ENCODE measurements at regions not wholly inside any gene's neighbourhood (a gene's known extent, or its start where the extent isn't known, plus 50 kb on each side); places are given as distances from the start of the nearest gene placed in this dataset.

GRCh38 chr7:65475734-65476319 lies 102.2 kb downstream of the ZNF92 start (continued):
- TF ChIP-seq, protein P1, sequence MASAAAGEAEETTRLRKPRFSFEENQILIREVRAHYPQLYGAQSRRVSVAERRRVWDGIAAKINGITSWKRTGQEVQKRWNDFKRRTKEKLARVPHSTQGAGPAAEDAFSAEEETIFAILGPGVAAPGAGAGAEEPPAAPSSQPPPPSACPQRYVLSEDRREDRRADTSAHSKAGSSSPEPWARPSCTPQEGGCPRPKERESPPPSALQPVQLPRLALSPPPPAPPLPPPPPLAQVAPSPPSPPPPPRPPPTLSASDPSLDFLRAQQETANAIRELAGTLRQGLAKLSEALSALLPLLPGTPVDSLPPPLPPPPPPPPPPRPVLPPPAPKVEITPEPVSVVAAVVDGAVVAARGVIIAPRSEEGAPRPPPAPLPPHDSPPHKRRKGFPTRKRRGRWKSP (CRISPR knock-in tag; IDR thresholded peaks at IDR 0.05): peak; percentile 65; the same call in 1 of the 2 replicates
- no peak for TF ChIP-seq GZF1 (CRISPR knock-in tag; IDR thresholded peaks at IDR 0.05)
- TF ChIP-seq FOXM1 (CRISPR knock-in tag; IDR thresholded peaks at IDR 0.05): no peak
- peak; percentile 58; the same call in 1 of the 2 replicates for TF ChIP-seq ZFP82 (CRISPR knock-in tag; IDR thresholded peaks at IDR 0.05; ENCODE audit: borderline replicate concordance)
- no peak for TF ChIP-seq ZFYVE20 (CRISPR knock-in tag; IDR thresholded peaks at IDR 0.05; ENCODE audit: borderline replicate concordance, low read depth)
- peak; percentile 17; the same call in 1 of the 2 replicates for TF ChIP-seq ZNF317 (CRISPR knock-in tag; IDR thresholded peaks at IDR 0.05)
- no peak for TF ChIP-seq JDP2 (CRISPR knock-in tag; IDR thresholded peaks at IDR 0.05; ENCODE audit: borderline replicate concordance)
- peak; percentile 83 for TF ChIP-seq GATAD2A (CRISPR knock-in tag; IDR thresholded peaks at IDR 0.05)
- no peak for TF ChIP-seq NPAS2 (CRISPR knock-in tag; IDR thresholded peaks at IDR 0.05; ENCODE audit: borderline replicate concordance)
- TF ChIP-seq, protein P2, sequence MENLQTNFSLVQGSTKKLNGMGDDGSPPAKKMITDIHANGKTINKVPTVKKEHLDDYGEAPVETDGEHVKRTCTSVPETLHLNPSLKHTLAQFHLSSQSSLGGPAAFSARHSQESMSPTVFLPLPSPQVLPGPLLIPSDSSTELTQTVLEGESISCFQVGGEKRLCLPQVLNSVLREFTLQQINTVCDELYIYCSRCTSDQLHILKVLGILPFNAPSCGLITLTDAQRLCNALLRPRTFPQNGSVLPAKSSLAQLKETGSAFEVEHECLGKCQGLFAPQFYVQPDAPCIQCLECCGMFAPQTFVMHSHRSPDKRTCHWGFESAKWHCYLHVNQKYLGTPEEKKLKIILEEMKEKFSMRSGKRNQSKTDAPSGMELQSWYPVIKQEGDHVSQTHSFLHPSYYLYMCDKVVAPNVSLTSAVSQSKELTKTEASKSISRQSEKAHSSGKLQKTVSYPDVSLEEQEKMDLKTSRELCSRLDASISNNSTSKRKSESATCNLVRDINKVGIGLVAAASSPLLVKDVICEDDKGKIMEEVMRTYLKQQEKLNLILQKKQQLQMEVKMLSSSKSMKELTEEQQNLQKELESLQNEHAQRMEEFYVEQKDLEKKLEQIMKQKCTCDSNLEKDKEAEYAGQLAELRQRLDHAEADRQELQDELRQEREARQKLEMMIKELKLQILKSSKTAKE (CRISPR knock-in tag; IDR thresholded peaks at IDR 0.05; ENCODE audit: borderline replicate concordance): peak; percentile 97

DNA sequence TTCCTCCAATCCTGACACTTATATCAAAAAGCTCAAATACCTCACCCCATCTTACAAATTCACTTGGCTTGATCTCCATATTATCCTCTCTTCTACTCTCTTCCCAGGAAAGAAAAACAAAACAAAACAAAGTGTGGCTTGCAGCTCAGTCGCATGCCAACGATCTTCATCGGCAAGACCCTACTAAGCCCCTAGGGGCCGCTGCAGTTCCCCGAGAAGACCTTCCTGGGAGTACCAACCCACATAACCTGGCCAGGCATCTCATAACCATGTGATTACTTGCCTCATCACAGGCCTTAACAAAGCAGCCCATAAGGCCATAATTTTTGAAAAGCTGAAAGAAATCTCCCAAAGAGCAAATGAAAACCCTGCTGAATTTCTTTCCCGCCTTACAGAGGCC lies 103.7 kb downstream of the ZNF92 start:
- Histone ChIP-seq H3K27ac (ENCODE audit: extremely low read length, insufficient read depth, low read length) (no peak overlapping the region), H3K79me2 (ENCODE audit: insufficient read depth, low read length) (no peaks in the 10 kb centered on the region), H3K9ac (ENCODE audit: insufficient read depth, low read depth, low read length) (no peak overlapping the region), H3K4me1 (ENCODE audit: insufficient read depth, low read length) (peaks cover 50% of the 10 kb centered on the region), H3K9me3 (ENCODE audit: low read length) (peaks cover 9% of the 10 kb centered on the region), H3K36me3 (replicated peaks in 1 of 2; ENCODE audit: control insufficient read depth in 1 of 2, insufficient read depth in 2 of 2, low read length in 2 of 2) (no peaks in the 10 kb centered on the region), H4K20me1 (ENCODE audit: insufficient read depth, low read length) (no peaks in the 10 kb centered on the region), H3K4me2 (ENCODE audit: low read depth, low read length) (no peak overlapping the region), H3K4me3 (replicated peaks in 1 of 3; ENCODE audit: insufficient read depth in 1 of 3, low read depth in 2 of 3, low read length in 3 of 3) (no peak overlapping the region), H2AFZ (ENCODE audit: low read length) (no peak overlapping the region), H3K27me3 (ENCODE audit: control insufficient read depth in 1 of 2, insufficient read depth in 2 of 2, low read length in 2 of 2) (no peaks in the 10 kb centered on the region)
- FAIRE-seq: no peak
- intact Hi-C loops (cut with micrococcal nuclease; ENCODE audit: unreplicated experiment) (no loop called here), in situ Hi-C loops (cut with HindIII; ENCODE audit: extremely low pct_ligation_motif_present, low pct_unique_long_range_greater_than_20kb) (no loop called here)
- no TSS peak for BruUV-seq (replicated peaks)
- DNase-seq (ENCODE audit: low spot score): peak; percentile 25
- ATAC-seq: no peak
- WGBS (ENCODE audit: low lambda C conversion rate): 82% methylated on average over 6 of the region's 6 CpGs
- ChIA-PET CTCF (ENCODE audit: low intra/inter-chr PET ratio, low total read pairs) (no interaction called here), POLR2A (no interaction called here)
- TF ChIP-seq ZFP90 (CRISPR knock-in tag; IDR thresholded peaks at IDR 0.05; ENCODE audit: borderline replicate concordance): no peak
- TF ChIP-seq SKI (IDR thresholded peaks at IDR 0.05; ENCODE audit: partially characterized antibody): no peak
- TF ChIP-seq, protein P3, sequence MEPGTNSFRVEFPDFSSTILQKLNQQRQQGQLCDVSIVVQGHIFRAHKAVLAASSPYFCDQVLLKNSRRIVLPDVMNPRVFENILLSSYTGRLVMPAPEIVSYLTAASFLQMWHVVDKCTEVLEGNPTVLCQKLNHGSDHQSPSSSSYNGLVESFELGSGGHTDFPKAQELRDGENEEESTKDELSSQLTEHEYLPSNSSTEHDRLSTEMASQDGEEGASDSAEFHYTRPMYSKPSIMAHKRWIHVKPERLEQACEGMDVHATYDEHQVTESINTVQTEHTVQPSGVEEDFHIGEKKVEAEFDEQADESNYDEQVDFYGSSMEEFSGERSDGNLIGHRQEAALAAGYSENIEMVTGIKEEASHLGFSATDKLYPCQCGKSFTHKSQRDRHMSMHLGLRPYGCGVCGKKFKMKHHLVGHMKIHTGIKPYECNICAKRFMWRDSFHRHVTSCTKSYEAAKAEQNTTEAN (CRISPR knock-in tag; conservative IDR thresholded peaks at IDR 0.05): no peak
- no peak for TF ChIP-seq RARG (CRISPR knock-in tag; IDR thresholded peaks at IDR 0.05; ENCODE audit: low read depth)
- no peak for TF ChIP-seq ZNF160 (CRISPR knock-in tag; IDR thresholded peaks at IDR 0.05)
- TF ChIP-seq THRA (CRISPR knock-in tag; IDR thresholded peaks at IDR 0.05; ENCODE audit: borderline replicate concordance): no peak
- TF ChIP-seq ZFP36 (IDR thresholded peaks at IDR 0.05; ENCODE audit: borderline replicate concordance, low read depth, low read length, partially characterized antibody): no peak
- no peak for TF ChIP-seq KDM5A (IDR thresholded peaks at IDR 0.05; ENCODE audit: borderline replicate concordance, low read length)
